ENCODE measurements at regions not wholly inside any gene's neighbourhood (a gene's known extent, or its start where the extent isn't known, plus 50 kb on each side); places are given as distances from the start of the nearest gene placed in this dataset.

DNA sequence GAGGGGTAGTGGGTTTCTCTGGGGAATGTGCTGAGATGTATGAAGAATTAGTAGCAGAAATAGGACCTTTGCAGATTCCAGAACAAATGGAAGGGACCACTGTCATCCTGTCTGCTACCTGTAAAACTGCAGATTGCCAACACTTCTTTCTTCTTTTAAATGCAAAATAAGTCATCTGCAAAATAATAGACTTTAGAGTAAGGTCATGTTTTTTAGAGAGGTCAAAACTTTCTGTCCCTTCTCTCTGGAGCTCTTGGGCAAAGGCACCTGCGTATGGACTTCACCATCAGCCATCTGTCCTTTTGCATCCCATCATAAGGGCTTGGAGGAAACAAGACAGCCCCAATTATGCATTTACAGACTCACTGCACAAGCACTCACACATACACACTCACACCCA lies 121.1 kb upstream of the PPARGC1A start:
- Histone ChIP-seq H3K36me3 (no peaks in the 10 kb centered on the region), H3K9me3 (no peaks in the 10 kb centered on the region), H3K4me1 (no peaks in the 10 kb centered on the region), H3K27me3 (no peaks in the 10 kb centered on the region), H3K27ac (no peak overlapping the region), H3K4me3 (no peak overlapping the region)
- intact Hi-C loops (cut with DNase I; ENCODE audit: low total_unique reads) = no loop called here
- no peak for DNase-seq
- TF ChIP-seq CTCF (IDR thresholded peaks at IDR 0.05) = no peak

DNA sequence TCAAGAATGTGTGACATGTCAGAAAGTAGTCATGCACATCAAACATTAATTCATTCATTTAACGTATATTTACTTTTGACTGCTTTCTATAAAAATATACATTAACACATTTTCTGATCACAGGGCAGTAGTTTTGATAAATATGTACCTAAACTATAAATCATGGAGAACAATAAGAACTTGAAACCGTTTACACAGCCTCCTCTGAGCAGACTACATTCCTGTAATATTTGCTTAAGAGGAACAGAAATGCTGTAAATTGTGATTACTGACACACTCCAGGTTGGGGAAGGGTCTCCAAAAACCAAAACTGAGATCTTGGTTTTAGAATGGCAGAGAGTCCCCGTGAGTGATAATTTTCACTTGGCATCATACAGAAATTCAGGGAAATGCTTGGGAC lies 120.7 kb upstream of the PPARGC1A start:
- Histone ChIP-seq H3K27ac (no peak overlapping the region), H3K4me3 (no peak overlapping the region)
- intact Hi-C loops (cut with DNase I; ENCODE audit: low total_unique reads) = no loop called here

DNA sequence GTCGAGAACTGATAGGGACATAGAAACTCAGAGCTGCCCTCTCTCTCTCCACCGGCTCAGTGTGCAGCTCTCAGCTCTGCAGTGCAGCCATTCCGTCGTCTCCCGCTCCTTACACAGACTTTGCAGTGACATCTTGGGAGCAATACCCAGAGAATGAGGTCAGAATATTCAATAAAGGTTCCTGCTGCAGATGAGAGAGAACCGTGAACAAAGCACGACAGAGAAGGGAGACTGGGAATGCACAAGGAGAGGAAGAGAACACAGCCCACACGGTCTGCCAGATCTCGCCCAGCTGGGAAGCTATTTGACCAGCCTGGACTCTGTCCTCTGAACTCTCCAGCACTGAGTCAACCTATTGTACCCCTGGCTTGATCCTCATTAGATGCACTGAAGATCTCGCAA lies 118.0 kb upstream of the PPARGC1A start:
- Histone ChIP-seq H3K4me1 (no peaks in the 10 kb centered on the region), H3K9me3 (no peaks in the 10 kb centered on the region), H3K27ac (no peak overlapping the region), H3K27me3 (no peaks in the 10 kb centered on the region), H3K36me3 (no peaks in the 10 kb centered on the region), H3K4me3 (no peak overlapping the region)
- no peak for DNase-seq
- intact Hi-C loops (cut with DNase I; ENCODE audit: low total_unique reads) = no loop called here
- TF ChIP-seq CTCF (IDR thresholded peaks at IDR 0.05) = no peak

More for the DNA sequence above, 120.7 kb upstream of the PPARGC1A start:
- Histone ChIP-seq H3K4me1 (no peaks in the 10 kb centered on the region), H3K9me3 (no peaks in the 10 kb centered on the region), H3K36me3 (no peaks in the 10 kb centered on the region), H3K27me3 (no peaks in the 10 kb centered on the region)
- DNase-seq = no peak
- TF ChIP-seq CTCF (IDR thresholded peaks at IDR 0.05) = no peak

GRCh38 chr4:24006269-24006668 lies 116.4 kb upstream of the PPARGC1A start:
- TF ChIP-seq CTCF (IDR thresholded peaks at IDR 0.05) = no peak
- H3K36me3 ChIP-seq = no peaks in the 10 kb centered on the region
- no peak for DNase-seq
- no peaks in the 10 kb centered on the region for H3K9me3 ChIP-seq
- H3K27ac ChIP-seq = no peak overlapping the region
- intact Hi-C loops (cut with DNase I; ENCODE audit: low total_unique reads) = no loop called here
- no peak overlapping the region for H3K4me3 ChIP-seq
- no peaks in the 10 kb centered on the region for H3K4me1 ChIP-seq
- no peaks in the 10 kb centered on the region for H3K27me3 ChIP-seq

- no peaks in the 10 kb centered on the region for H3K27me3 ChIP-seq
- DNase-seq = no peak
- H3K27ac ChIP-seq = no peak overlapping the region
- no peaks in the 10 kb centered on the region for H3K4me1 ChIP-seq
- no peak for TF ChIP-seq CTCF (IDR thresholded peaks at IDR 0.05)
- H3K36me3 ChIP-seq = no peaks in the 10 kb centered on the region
- H3K4me3 ChIP-seq = no peak overlapping the region
- H3K9me3 ChIP-seq = no peaks in the 10 kb centered on the region
- intact Hi-C loops (cut with DNase I; ENCODE audit: low total_unique reads) = no loop called here
Measured at GRCh38 chr4:24003926-24004325, 114.1 kb upstream of the PPARGC1A start.

GRCh38 chr4:24003496-24003895 lies 113.6 kb upstream of the PPARGC1A start:
- no peaks in the 10 kb centered on the region for H3K27me3 ChIP-seq
- H3K27ac ChIP-seq = no peak overlapping the region
- H3K4me1 ChIP-seq = no peaks in the 10 kb centered on the region
- no peak for DNase-seq
- TF ChIP-seq CTCF (IDR thresholded peaks at IDR 0.05) = no peak
- H3K9me3 ChIP-seq = no peaks in the 10 kb centered on the region
- intact Hi-C loops (cut with DNase I; ENCODE audit: low total_unique reads) = no loop called here
- H3K36me3 ChIP-seq = no peaks in the 10 kb centered on the region
- H3K4me3 ChIP-seq = no peak overlapping the region

All from tibial artery (tissue), 4 donors.